ENCODE measurements at regions not wholly inside any gene's neighbourhood (a gene's known extent, or its start where the extent isn't known, plus 50 kb on each side); places are given as distances from the start of the nearest gene placed in this dataset.

DNA sequence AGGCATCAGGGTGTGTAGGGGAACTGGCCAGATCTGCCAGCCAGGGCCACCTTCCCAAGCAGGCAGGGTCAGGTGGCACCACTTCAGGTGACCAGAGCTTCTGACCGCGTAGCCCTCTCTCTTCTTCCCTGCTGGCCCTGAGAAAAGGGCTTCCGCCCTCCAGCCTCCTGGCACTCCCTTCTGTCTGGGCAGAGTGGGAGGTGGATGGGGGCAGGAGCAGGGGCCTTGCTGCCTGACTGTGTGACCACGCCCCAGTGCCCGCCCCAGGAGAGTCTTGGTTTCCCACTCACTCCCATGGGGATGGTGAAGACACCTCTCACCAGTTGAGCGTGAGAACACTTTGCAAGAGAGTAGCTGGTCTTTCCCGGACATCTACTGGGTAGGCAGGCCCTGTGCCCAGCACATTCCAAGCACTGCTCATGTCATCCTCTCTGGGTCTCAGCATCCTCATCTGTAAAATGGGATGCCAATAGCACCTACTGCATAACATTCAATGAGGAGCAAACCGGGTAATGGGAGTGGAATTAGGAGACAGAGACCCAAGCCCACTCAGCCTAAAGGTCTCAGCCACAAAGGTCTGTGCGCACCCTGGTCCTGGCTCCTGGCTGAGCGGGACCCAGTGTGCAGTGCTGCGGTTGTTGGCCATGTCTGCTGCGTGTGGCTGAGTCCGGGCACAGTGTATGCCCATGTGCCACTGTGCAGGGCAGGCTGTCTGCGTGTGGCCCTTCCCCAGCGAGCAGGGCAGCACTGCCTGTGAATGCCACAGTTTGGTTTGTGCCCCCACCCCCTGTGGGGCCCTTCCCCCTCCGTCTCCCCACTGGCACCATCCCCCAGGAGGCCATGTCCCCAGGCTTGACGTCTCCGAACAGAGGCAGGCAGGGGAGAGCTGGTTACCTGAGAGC is 179.1 kb upstream of the IER5L start:
- no peaks in the 10 kb centered on the region for H3K36me3 ChIP-seq (ENCODE audit: control insufficient read depth, insufficient read depth, low read length)
- H2AK9ac ChIP-seq (replicated peaks; ENCODE audit: low read depth, low read length, poor library complexity): no peak overlapping the region
- peaks cover 11% of the 10 kb centered on the region; the same call in 1 of the 2 replicates for H3K4me1 ChIP-seq (ENCODE audit: control insufficient read depth, insufficient read depth, low read length)
- no peak overlapping the region for H3K18ac ChIP-seq (ENCODE audit: low read depth, low read length)
- no peak overlapping the region for H3K4me3 ChIP-seq (ENCODE audit: insufficient read depth, low read depth, low read length)
- H3K27me3 ChIP-seq (ENCODE audit: control insufficient read depth, insufficient read depth, low read length): no peaks in the 10 kb centered on the region
- no peak overlapping the region for H2BK15ac ChIP-seq (ENCODE audit: low read depth, low read length)
- H3K4me2 ChIP-seq (ENCODE audit: low read depth, low read length): no peak overlapping the region
- H3K79me1 ChIP-seq (ENCODE audit: low read depth in 1 of 2, low read length in 2 of 2): no peaks in the 10 kb centered on the region
- H3K14ac ChIP-seq (replicated peaks; ENCODE audit: low read depth, low read length): no peak overlapping the region
- 91% methylated on average over 7 of the region's 18 CpGs; no CpG with 5 or more reads in 1 of the 2 experiments for WGBS, 2 experiments (ENCODE audit: extremely low coverage in 2 of 2, insufficient read length in 1 of 2)
- H3K23ac ChIP-seq (ENCODE audit: low read depth, low read length): no peak overlapping the region
- no peaks in the 10 kb centered on the region for H4K20me1 ChIP-seq (ENCODE audit: insufficient read depth, low read length)
- no TSS peak for BruUV-seq (replicated peaks)
- no peak overlapping the region for H3K27ac ChIP-seq (ENCODE audit: insufficient read depth, low read length)
- no peak for ATAC-seq (ENCODE audit: low read depth)
- H2BK120ac ChIP-seq (ENCODE audit: low read depth, low read length): no peak overlapping the region
- H2AFZ ChIP-seq (replicated peaks; ENCODE audit: low read length, poor library complexity): no peak overlapping the region
- no peak overlapping the region for H3K9ac ChIP-seq (ENCODE audit: low read depth, low read length)
- DNase-seq: no peak
- H3K4ac ChIP-seq (ENCODE audit: low read depth, low read length): no peak overlapping the region
- in situ Hi-C loops (cut with MboI; ENCODE audit: low sequenced_read_pairs) (no loop called here), dilution Hi-C loops (cut with HindIII; ENCODE audit: low sequenced_read_pairs, unreplicated experiment) (no loop called here), intact Hi-C loops (cut with micrococcal nuclease) (no loop called here)
- no peak overlapping the region for H4K5ac ChIP-seq (ENCODE audit: low read depth, low read length)
- ChIA-PET CTCF (no interaction called here), POLR2A (ENCODE audit: unreplicated experiment) (no interaction called here)
- peaks cover 3% of the 10 kb centered on the region; the same call in 1 of the 2 replicates for H3K9me1 ChIP-seq (ENCODE audit: insufficient read depth, low read length)
- H4K8ac ChIP-seq (ENCODE audit: low read depth in 2 of 2, low read length in 2 of 2): no peak overlapping the region
- no peak overlapping the region for H2AK5ac ChIP-seq (ENCODE audit: low read depth, low read length)
- H3K9me3 ChIP-seq (ENCODE audit: control insufficient read depth, insufficient read depth, low read length): peaks cover 7% of the 10 kb centered on the region
- H4K91ac ChIP-seq (ENCODE audit: insufficient read depth, low read depth, low read length): no peak overlapping the region
- no peak overlapping the region for H2BK20ac ChIP-seq (ENCODE audit: low read depth, low read length)
- TF ChIP-seq, protein P1, sequence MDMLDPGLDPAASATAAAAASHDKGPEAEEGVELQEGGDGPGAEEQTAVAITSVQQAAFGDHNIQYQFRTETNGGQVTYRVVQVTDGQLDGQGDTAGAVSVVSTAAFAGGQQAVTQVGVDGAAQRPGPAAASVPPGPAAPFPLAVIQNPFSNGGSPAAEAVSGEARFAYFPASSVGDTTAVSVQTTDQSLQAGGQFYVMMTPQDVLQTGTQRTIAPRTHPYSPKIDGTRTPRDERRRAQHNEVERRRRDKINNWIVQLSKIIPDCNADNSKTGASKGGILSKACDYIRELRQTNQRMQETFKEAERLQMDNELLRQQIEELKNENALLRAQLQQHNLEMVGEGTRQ (IDR thresholded peaks at IDR 0.05; ENCODE audit: low read depth, low read length): no peak
- no peak for TF ChIP-seq MAFK (IDR thresholded peaks at IDR 0.05; ENCODE audit: low read depth, low read length)
- TF ChIP-seq RAD21 (IDR thresholded peaks at IDR 0.05; ENCODE audit: low read length): no peak
- no peak for TF ChIP-seq CEBPB (IDR thresholded peaks at IDR 0.05; ENCODE audit: low read depth, low read length)
- TF ChIP-seq RFX5 (IDR thresholded peaks at IDR 0.05; ENCODE audit: low read depth, low read length): no peak
- TF ChIP-seq, protein P2, sequence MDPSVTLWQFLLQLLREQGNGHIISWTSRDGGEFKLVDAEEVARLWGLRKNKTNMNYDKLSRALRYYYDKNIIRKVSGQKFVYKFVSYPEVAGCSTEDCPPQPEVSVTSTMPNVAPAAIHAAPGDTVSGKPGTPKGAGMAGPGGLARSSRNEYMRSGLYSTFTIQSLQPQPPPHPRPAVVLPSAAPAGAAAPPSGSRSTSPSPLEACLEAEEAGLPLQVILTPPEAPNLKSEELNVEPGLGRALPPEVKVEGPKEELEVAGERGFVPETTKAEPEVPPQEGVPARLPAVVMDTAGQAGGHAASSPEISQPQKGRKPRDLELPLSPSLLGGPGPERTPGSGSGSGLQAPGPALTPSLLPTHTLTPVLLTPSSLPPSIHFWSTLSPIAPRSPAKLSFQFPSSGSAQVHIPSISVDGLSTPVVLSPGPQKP (IDR thresholded peaks at IDR 0.05; ENCODE audit: borderline replicate concordance, low read depth, low read length): no peak
- no peak for TF ChIP-seq FOS (IDR thresholded peaks at IDR 0.05; ENCODE audit: low read depth, low read length)
- TF ChIP-seq POLR2A (IDR thresholded peaks at IDR 0.05; ENCODE audit: low read depth, low read length): no peak
- TF ChIP-seq RCOR1 (IDR thresholded peaks at IDR 0.05; ENCODE audit: insufficient replicate concordance, low read length): no peak
- TF ChIP-seq, protein P3, sequence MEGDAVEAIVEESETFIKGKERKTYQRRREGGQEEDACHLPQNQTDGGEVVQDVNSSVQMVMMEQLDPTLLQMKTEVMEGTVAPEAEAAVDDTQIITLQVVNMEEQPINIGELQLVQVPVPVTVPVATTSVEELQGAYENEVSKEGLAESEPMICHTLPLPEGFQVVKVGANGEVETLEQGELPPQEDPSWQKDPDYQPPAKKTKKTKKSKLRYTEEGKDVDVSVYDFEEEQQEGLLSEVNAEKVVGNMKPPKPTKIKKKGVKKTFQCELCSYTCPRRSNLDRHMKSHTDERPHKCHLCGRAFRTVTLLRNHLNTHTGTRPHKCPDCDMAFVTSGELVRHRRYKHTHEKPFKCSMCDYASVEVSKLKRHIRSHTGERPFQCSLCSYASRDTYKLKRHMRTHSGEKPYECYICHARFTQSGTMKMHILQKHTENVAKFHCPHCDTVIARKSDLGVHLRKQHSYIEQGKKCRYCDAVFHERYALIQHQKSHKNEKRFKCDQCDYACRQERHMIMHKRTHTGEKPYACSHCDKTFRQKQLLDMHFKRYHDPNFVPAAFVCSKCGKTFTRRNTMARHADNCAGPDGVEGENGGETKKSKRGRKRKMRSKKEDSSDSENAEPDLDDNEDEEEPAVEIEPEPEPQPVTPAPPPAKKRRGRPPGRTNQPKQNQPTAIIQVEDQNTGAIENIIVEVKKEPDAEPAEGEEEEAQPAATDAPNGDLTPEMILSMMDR (conservative IDR thresholded peaks at IDR 0.05; ENCODE audit: low read depth, low read length): no peak
- no peak for TF ChIP-seq CHD1 (IDR thresholded peaks at IDR 0.05; ENCODE audit: low read depth, low read length)
- TF ChIP-seq MAZ (IDR thresholded peaks at IDR 0.05; ENCODE audit: borderline replicate concordance, low read depth, low read length): no peak
- TF ChIP-seq BHLHE40 (IDR thresholded peaks at IDR 0.05; ENCODE audit: low read depth, low read length): no peak
- no peak overlapping the region for H3K56ac ChIP-seq (ENCODE audit: extremely low read depth, insufficient read depth, low read length)
- no peak overlapping the region for H2BK5ac ChIP-seq (ENCODE audit: low read depth, low read length, poor library complexity, severe bottlenecking)
